ENCODE measurements at regions not wholly inside any gene's neighbourhood (a gene's known extent, or its start where the extent isn't known, plus 50 kb on each side); places are given as distances from the start of the nearest gene placed in this dataset.
"Not testable (repeated sequence)": the region's sequence is repeated elsewhere in the genome, so short reads cannot be mapped to it uniquely, and the experiment has no call there.

DNA sequence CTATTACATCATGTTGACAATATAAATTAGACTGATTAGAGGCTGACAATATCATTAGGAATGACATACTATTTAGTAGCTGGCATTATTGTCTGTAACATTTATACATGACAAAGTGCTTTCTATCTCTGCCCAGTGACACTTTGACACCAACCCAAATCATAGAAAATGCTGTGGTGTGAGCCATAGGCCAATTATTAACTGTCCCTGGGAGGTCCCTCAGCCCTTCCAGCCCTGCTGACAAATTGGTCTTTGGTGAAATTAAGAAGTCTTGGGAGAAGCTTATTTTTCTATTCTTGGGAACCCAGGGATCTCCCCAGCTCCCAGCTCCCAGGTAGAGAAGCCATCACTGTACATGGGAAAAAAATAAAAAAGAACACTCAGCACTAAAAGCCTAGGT is 179.6 kb downstream of the AIPL1 start:
- no peak for DNase-seq

DNA sequence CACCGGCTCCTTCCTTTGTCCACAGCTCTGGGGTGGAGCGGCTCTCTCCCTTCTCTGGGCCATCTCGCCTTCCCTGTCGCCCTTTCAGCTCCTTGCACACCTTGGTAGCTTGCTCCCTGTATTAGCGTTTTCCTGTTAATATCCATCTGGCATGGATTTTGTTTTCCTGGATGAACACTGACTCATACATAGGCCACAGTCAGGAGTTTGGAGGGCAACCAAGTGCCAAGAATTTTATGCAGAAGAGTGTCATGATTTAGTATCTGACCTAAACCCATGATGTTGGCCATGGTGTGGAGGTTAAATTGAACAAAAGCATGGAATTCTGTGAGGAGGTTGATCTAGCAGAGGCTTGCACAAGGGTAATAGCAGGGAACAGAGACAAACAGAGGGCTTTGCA is 180.9 kb downstream of the AIPL1 start:
- no peak for DNase-seq

DNA sequence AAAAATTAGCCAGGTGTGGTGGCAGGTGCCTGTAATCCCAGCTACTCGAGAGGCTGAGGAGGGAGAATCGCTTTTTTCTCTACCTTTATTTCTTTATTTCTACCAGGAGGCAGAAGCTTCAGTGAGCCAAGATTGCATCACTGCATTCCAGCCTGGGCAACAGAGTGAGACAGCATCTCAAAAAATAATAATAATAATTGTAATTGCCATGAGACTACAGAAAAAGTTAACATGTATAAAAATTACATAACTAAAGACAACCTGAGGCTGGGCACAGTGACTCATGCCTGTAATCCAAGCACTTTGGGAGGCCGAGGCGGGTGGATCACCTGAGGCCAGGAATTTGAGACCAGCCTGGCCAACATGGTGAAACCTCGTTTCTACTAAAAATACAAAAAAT is 181.5 kb downstream of the WSCD1 start:
- not testable (repeated sequence) for DNase-seq

DNA sequence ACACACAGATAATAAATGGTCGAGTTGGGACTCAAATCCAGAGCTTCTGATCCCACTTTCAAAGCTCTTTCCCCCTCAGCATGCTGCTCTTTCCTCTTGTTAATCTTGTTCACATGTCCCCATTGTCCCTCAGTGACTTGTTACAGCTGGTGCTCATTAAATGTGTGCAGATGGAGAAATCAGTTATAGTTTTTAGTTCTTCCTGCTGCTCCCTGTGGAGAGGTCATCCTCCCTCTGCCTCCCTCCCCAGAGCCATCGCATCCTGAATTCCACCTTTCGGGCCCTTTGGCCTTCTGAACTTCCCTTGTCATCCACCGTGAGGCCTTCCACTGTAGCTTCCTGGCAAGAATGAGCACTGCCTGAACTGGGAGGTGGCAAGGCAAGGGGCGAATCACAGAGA is 179.6 kb downstream of the WSCD1 start:
- no peak for DNase-seq

DNA sequence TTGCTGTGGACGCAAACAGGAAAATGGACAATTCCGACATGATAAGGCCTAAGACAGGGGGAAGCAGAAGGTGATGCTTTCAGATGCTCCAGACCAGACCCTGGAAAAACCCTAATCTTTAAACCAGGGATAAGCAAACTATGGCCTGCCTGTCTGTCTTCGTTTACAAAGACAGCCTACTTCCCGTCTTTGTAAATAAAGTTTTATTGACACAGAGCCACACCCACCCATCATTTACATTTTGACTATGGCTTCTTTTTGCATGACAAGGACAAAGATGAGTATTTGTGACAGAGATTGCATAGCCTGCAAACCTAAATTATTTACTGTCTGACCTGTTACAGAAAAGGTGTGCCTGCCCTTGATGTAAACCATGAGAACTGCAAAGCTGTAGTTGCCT is 177.9 kb downstream of the WSCD1 start:
- no peak for DNase-seq

DNA sequence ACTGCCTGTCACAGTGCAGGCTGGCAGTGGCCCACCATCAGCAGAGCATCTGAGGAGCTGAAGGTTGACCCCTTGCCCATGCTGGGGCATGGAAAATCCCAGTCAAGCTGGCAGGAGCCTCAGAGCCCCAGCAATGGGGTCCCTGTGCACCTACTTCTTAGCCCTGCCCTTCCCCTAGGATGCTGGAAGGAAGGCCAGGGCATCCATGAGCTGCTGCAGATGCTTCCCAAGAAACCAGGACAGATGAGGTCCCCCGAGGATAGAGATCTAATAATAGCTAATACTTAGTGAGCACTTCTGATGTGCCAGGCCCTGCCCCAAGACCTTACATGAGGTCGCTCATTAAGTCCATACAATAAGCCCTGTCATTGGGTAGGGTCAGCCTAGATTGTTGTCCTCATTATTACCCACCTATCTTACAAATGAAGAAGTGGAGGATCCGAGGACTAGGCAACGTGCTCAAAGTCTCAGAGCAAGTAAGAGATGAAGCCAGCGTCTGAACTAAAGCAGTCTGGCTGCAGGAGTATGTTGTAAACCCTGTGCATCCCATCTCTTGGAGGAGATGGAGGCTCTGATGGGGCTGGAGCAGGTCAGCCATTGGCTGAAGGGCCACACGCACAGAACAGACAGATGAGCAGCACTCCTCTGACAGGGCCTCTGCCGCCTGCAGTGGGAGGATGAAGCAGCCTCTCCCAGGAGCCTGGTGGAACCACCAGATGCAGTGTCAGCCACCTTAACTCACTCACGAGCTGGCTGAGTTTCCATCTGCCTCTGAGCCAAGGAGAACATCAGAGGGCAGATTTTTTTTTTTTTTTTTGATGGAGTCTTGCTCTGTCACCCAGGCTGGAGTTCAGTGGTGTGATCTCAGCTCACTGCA is 175.4 kb downstream of the WSCD1 start:
- no peak for DNase-seq

DNA sequence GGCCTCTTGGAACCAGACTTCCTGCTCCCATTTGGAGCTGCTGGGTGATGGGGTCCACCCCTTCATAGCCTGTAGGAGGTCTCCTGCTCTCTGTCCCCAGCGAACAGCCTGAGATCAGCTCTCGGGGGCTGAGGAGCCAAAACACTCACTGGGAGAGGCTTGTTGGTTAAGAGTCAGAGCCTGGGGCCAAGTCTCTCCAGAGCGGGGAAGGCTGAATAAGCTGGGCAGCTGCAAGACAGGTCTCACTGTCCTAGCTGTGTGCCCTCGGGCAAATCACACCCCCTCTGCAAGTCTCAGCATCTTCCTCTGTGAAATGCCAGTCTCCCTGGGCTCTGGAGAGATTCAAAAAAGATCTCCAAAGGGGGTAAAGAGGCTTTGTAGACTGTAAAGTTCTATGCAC is 174.6 kb downstream of the WSCD1 start:
- no peak for DNase-seq

DNA sequence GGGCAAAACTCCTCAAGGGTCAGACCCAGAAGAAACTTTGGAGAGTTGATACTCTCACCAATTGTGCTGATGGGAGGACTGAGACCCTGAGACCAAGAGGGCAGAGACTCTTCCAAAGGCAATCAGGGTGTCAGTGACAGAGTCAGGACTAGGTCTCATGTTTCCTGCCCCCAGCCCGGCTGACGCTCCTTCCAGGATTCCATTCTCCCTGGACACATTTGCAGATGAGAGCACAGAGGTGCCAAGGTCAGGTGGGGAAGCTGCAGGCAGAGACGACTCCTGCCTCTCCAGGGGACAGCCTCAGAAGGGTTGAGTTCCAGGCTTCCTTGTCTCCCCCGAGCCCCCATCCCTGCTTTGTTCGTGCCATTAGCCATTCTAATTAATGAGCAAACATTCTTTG is 174.1 kb downstream of the WSCD1 start:
- DNase-seq = no peak

DNA sequence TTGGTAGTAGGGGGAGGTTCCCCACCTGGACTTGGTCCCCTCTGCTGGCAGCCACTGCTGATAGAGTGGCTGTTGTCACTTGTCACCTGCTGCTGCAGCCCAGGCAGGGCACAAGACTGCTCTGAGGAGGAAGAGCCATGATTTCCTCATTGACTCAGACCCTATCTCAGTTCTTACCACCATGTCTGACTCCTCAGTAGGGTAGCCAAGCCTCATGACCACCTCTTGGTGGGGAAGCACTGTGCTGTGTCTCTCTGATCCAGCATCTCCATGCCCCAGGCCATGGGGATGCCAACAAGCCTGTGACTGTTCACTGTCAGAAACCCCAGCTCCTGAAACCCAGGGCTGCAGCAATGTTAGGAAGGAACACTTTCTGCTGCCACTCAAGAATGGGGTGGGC is 173.0 kb downstream of the WSCD1 start:
- DNase-seq = no peak

DNA sequence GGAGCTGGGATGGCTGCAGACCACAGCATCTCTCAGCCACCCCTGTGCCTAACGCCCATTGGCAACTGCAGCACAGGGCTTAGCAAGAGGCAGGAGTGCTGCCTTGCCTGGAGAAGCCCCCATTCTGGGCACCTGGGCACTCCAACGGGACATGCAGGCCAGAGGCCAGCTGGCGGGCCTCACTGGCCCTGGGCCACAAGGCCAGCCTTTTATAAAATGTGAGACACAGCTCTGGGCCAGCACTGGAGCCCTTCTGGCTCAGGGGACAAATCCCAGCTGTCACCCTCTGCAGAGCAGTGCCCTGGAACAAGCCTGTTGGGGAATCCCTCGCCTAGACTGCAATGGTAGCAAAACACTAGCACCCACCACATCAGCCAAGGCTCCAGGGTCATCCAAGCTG is 171.8 kb downstream of the WSCD1 start:
- no peak for DNase-seq

DNA sequence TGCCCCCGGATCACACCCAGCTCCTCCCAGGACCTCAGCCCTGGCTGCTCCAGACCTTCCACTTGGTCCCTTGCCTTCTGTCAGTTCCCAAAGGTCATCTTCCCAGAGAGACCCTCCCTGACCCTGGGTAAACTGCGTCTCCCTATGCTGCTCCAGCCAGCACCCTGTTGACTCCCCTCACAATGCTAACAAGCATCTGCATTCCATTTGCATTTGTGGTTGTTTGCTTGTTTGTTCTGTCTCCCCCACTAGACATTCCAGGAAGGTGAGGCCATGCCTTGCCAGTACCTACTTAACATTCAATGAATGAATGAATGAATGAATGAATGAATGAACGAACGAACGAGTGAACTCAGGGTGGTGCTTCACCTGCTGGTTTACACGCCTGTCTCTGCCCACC is 171.2 kb downstream of the WSCD1 start:
- DNase-seq = no peak

DNA sequence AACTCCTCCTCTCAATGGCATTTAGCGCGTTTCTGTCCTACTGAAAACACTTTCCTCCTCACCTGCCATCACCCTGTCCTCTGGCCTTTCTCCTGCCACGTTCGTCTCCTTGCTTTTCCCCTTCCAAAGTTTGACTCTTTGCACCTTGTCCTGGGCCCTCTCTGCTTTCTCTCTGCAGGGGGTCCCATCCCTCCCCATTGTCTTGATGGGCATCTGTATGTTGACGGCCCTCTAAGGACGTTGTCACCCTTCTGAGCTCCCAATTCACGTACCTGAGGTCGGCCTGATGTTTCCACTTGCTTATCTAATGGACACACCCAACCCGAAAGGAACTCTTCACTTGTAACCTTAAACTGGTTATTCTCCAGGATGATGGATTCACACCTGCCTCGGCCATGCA is 170.4 kb downstream of the WSCD1 start:
- no peak for DNase-seq

DNA sequence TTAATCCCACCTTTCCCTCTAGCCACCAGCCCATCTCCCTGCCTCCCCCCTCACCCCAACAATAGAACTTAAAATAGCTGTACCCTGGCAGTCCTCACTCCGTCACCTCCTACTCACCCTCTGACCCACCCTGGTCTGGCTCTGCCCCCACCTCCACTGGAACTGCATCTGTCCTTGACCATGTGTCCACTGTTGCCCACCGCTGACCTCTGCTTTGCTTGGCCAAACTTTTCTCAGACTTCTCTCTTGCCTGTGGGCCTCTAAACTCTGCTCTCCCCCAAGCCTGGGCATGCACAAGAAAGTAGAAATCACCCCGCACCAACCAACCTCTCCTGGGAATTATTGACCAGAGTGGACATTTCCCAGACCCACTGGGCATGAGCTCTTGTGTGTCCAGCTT is 169.8 kb downstream of the WSCD1 start:
- DNase-seq = no peak

DNA sequence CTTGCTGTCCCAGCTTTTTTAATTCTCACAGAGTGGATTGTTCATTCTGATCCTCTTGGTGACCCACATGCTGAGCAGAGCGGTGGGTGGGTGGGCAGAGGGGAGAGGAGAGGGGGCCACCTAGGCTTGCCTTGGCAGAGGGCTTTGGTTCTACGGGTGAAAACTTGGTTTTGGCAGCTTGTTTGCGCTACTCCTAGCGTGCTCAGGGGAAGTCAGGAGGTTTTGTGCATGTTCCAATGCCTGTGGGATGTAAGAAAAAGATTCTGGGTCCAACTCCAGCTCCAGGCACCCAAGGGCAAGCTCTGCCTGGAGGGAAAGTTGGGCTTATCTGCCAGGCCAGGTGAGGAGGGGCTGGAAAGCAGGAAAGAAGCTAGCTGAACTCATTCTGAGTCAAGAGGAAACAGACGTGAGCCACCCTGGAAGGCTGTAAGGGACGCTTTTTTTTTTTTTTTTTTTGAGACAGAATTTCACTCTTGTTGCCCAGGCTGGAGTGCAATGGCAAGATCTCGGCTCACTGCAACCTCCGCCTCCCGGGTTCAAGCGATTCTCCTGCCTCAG is 169.1 kb downstream of the WSCD1 start:
- DNase-seq = no peak

DNA sequence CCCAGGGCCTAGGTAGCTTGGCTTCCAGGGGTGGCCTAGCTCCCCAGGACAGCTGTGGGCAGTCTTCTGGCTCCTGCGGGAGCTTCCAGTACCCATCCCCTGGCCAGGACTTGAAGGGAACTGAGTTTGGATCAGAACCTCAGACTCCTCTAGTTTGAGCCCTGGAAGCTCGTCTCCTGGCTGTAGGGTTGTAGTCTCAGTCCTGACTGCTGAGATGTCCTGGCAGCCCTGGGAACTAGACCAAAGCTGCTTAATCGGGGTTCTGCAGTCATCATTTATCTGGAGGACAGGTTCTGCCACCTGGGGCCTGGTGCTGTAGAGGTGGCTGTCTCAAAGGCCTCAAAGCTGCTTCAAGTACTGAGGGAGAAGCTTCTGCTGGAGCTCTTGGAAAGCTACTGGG is 163.7 kb downstream of the WSCD1 start:
- no peak for DNase-seq

DNA sequence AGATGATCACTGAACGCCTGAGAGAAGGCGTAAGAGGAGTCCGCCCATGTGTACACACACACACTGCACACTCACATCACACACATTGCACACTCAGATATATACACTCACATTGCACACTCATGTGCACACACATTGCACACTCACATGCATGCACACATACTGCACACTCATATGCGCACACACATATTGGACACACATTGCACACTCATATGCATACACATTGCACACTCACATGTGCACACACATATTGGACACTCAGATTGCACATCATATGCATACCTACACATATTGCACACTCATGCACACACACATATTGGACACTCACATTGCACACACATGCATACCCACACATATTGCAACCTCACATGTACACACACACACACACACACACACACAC is 163.2 kb downstream of the WSCD1 start:
- no peak for DNase-seq

DNA sequence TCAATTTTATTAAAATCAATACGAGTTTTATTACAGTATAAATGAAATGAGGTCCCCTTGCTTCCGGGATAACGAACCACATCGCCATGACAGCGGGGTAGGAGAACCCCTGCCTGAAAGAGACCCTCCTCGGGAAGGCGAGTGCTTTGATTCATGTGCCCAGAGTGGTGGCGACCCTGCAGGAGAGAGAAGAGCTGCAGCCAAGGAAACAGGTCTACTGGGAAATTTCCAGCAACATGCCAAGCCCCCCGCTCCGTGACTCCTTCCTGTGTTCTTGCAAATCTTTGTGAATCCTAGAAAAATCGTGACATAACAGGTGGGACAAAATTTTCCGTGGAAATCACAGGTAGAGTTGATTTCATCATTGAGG is 162.5 kb downstream of the WSCD1 start:
- DNase-seq = no peak

DNA sequence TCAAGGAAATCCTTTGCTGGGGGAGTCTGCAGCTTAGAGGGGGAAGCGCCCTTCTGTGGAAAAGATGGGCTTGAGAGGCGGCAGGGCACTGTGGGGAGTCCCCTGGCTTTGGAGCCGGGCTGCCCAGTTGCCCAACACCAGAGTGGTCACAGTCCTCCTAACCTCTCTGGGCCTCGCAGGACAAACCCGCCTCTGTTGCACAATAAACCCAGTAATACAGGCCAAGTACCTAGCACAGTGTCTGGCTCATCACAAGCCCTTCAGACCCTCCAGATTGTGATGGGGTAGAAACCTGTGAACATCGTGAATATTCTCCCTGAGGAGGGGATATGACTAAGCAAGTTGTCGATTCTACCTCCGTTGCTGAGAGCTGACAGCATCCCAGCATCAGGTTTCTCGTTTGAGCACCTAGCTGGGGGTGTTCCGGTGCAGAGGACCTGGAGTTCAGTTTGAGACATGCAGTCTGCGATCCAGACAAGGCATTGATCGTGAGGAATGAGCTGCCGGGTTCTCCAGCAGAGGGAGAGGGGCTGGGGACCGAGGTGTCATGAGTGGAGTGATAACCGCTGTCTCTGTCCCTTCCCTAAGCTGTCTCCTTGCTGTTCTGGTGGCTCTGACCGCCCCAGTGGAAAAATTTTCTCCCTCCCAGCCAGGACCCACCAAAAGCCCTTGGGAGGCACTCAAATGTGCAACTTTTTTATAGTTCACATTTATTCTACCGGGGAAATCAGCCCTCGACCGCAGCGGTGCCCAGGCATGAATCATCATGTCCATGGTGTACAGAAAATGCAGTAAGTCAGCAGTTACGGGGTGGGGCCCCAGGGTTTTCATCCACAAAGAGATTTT is 161.9 kb downstream of the WSCD1 start:
- no peak for DNase-seq

DNA sequence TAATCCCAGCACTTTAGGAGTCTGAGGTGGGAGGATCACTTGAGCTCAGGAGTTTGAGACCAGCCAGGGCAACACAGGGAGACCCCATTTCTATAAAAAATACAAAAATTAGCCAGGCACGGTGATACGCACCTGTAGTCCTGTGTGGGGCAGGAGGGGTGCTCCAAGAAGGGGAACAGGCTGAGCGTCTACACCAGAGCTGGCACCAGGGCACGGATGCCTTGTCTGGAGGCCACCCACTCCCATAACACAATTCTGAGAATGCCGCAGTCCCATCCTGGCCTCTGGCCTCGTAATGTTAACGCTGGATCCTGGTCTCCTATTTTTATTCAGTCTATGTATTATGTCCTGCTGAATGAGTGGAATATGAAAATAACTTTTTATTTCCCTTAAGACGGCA is 161.3 kb downstream of the WSCD1 start:
- DNase-seq = no peak

DNA sequence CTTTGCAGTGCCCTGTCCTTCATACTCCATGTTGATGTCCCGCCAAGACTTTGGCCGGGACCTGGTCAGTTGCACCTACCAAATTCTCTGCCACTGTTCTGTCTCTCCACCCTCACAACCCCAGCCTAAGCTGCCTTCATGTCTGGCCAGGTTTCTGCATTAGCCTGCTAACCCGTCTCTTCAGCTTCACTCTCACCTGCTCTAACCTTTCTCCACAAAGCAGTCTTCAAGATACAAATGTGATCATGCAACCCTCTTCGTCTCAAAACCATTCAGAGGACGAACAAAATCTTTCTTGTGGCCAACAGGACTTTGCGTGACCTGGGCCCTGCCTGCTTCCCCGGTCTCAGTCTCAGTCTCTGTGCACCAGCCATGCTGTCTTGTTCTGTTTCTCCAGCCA is 148.2 kb downstream of the WSCD1 start:
- DNase-seq = no peak

DNA sequence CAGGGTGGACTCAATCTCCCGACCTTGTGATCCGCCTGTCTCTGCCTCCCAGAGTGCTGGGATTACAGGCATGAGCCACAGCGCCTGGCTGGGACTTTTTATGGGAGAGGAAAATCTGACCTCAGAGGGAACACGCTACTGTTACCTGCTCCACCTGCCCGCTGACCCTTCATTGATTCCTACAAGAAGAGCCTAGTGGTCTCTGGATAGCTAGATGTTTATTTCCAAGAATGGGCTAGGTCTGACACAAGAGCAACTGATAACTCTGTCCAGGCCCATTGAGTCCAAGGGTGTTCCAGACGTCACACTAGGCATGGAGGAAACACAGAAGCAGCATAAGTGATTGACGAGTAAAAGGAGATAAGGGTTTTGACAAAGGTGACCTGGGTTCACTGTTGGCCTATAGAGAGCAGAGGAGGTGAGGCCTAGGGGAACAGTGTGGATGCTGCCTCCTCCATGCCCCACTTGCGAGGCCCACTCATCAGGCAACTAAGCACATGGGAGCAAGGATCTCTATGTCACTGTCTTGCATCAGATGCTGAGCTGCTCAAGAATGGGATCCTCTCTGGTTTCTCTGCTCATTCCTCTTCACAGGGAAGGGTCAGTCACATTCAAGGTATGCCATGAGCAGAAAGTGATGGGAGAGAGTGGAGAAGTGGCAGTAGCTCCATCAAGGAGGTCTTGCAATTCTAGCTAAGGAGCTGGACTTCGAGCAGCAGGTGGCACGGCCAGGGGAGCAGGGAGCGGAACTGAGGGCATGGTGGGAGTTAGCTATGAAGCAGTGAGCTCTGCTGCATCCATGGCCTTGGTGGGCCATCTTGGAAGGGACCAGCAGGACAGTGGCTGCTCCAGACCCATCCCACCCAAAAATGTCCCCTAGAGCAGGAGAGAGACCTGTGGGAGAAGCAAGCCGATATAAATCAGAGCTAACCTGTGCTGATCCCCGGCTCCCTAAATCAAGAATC is 145.2 kb downstream of the WSCD1 start:
- DNase-seq = no peak

DNA sequence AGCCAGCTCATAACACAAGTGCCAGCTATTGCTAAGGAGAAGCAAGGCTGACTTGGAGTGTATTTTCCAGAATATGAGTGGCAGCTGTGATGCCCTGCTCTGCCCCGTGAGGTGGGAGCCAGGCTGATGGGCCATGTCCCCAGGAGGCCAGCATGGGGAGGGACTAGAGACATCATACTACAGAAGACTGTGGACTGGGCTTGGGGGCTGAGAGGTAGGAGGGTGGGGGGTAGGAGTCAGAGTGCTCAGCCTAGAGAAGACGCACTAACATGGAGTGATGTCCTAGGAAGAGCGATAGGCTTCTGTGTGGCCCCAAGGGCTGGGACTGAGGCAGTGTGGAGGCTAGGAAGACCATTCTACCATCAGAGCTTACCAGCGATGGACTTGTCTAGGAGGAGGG is 143.7 kb downstream of the WSCD1 start:
- no peak for DNase-seq
